HG03354 (cell line): ENCODE measurements at regions not wholly inside any gene's neighbourhood (a gene's known extent, or its start where the extent isn't known, plus 50 kb on each side); places are given as distances from the start of the nearest gene placed in this dataset.

ENCODE experiments used
- ATAC-seq: cut with Tn5 transposase; IDR thresholded peaks from one replicate; pipeline ENCODE4 v1.9.1; 2021; ENCODE audit warnings: mild to moderate bottlenecking; ENCODE audit not compliant: unreplicated experiment, poor library complexity, severe bottlenecking

GRCh38 chr13:46992383-46992952 is 95.6 kb upstream of the HTR2A start:
- peak; percentile 58 for ATAC-seq

GRCh38 chr13:46983881-46984280 is 87.0 kb upstream of the HTR2A start:
- ATAC-seq = peak; percentile 77

GRCh38 chr13:46982856-46983582 is 86.2 kb upstream of the HTR2A start:
- ATAC-seq = peak; percentile 94

GRCh38 chr13:46975173-46975572 is 78.3 kb upstream of the HTR2A start:
- ATAC-seq = no peak

- ATAC-seq = no peak
Measured at GRCh38 chr13:46968450-46968849, 71.6 kb upstream of the HTR2A start.

GRCh38 chr13:46964789-46965527 is 68.1 kb upstream of the HTR2A start:
- ATAC-seq = no peak

GRCh38 chr13:46963904-46964303 is 67.1 kb upstream of the HTR2A start:
- ATAC-seq = no peak

- ATAC-seq = no peak
Measured at GRCh38 chr13:46962281-46962941, 65.6 kb upstream of the HTR2A start.

- peak; percentile 100 for ATAC-seq
Measured at GRCh38 chr13:46961719-46962118, 64.9 kb upstream of the HTR2A start.

- no peak for ATAC-seq
Measured at GRCh38 chr13:46953941-46954340, 57.1 kb upstream of the HTR2A start.

- no peak for ATAC-seq
Measured at GRCh38 chr13:46953331-46953730, 56.5 kb upstream of the HTR2A start.

GRCh38 chr13:46951516-46951915 is 54.7 kb upstream of the HTR2A start:
- ATAC-seq = no peak

GRCh38 chr13:46949211-46949610 is 52.4 kb upstream of the HTR2A start:
- no peak for ATAC-seq

GRCh38 chr13:46948338-46948737 is 51.5 kb upstream of the HTR2A start:
- ATAC-seq = no peak

GRCh38 chr13:46947425-46948191 is 50.8 kb upstream of the HTR2A start:
- no peak for ATAC-seq
